ENCODE measurements at regions not wholly inside any gene's neighbourhood (a gene's known extent, or its start where the extent isn't known, plus 50 kb on each side); places are given as distances from the start of the nearest gene placed in this dataset.

DNA sequence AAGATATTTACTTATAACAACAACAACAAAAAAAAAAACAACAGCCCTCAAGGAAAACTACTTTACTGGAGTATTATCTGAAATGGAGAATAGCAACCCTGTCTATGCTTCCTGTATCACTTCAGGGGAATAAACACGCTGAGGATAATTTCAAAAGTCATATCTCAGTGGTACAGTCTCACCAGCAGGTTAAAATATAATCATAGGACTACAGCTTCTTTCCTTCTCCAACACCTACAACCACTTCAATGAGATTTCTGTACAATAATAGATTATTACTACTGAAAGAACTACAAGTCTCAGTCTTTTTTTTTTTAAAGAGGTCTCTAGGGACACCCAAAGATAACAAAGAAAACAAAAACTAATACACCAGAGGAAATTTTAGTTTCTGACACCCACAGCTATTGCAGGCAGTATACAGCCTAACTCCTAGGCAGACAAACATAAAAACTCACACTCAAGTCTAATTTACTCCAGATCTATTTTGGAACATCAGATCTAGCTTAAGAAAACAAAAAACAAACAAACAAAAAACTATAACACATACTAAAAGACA, 268.2 kb downstream of the BCHE start:
- ChIA-PET POLR2A (ENCODE audit: unreplicated experiment) (no interaction called here), CTCF (no interaction called here)
- Histone ChIP-seq H3K27me3 (ENCODE audit: control insufficient read depth, insufficient read depth, low read length) (no peaks in the 10 kb centered on the region), H3K4me2 (ENCODE audit: low read depth, low read length) (no peak overlapping the region), H3K79me1 (ENCODE audit: low read depth in 1 of 2, low read length in 2 of 2) (no peaks in the 10 kb centered on the region), H2AK5ac (ENCODE audit: low read depth, low read length) (no peak overlapping the region), H2AK9ac (replicated peaks; ENCODE audit: low read depth, low read length, poor library complexity) (no peak overlapping the region), H4K20me1 (ENCODE audit: insufficient read depth, low read length) (no peaks in the 10 kb centered on the region), H3K56ac (ENCODE audit: extremely low read depth, insufficient read depth, low read length) (no peak overlapping the region), H2AFZ (replicated peaks; ENCODE audit: low read length, poor library complexity) (no peak overlapping the region), H3K4ac (ENCODE audit: low read depth, low read length) (no peak overlapping the region), H2BK5ac (ENCODE audit: low read depth, low read length, poor library complexity, severe bottlenecking) (no peak overlapping the region), H2BK120ac (ENCODE audit: low read depth, low read length) (no peak overlapping the region), H3K9me3 (ENCODE audit: control insufficient read depth, insufficient read depth, low read length) (no peaks in the 10 kb centered on the region), H3K23ac (ENCODE audit: low read depth, low read length) (no peak overlapping the region), H2BK15ac (ENCODE audit: low read depth, low read length) (no peak overlapping the region), H3K14ac (replicated peaks; ENCODE audit: low read depth, low read length) (no peak overlapping the region), H4K5ac (ENCODE audit: low read depth, low read length) (no peak overlapping the region), H4K8ac (ENCODE audit: low read depth in 2 of 2, low read length in 2 of 2) (no peak overlapping the region), H3K9ac (ENCODE audit: low read depth, low read length) (no peak overlapping the region), H3K36me3 (ENCODE audit: control insufficient read depth, insufficient read depth, low read length) (no peaks in the 10 kb centered on the region), H3K4me1 (ENCODE audit: control insufficient read depth, insufficient read depth, low read length) (no peaks in the 10 kb centered on the region), H3K9me1 (ENCODE audit: insufficient read depth, low read length) (no peaks in the 10 kb centered on the region), H3K27ac (ENCODE audit: insufficient read depth, low read length) (no peak overlapping the region), H3K4me3 (ENCODE audit: insufficient read depth, low read depth, low read length) (no peak overlapping the region), H3K18ac (ENCODE audit: low read depth, low read length) (no peak overlapping the region), H4K91ac (ENCODE audit: insufficient read depth, low read depth, low read length) (no peak overlapping the region), H2BK20ac (ENCODE audit: low read depth, low read length) (no peak overlapping the region)
- ATAC-seq (ENCODE audit: low read depth) = no peak
- no CpG with 5 or more reads among the region's 1 CpG for WGBS, 2 experiments (ENCODE audit: extremely low coverage in 2 of 2, insufficient read length in 1 of 2)
- intact Hi-C loops (cut with micrococcal nuclease) (no loop called here), dilution Hi-C loops (cut with HindIII; ENCODE audit: low sequenced_read_pairs, unreplicated experiment) (no loop called here), in situ Hi-C loops (cut with MboI; ENCODE audit: low sequenced_read_pairs) (no loop called here)
- DNase-seq = no peak
- TF ChIP-seq MXI1 (IDR thresholded peaks at IDR 0.05; ENCODE audit: borderline replicate concordance, low read depth, low read length) (no peak), RCOR1 (IDR thresholded peaks at IDR 0.05; ENCODE audit: insufficient replicate concordance, low read length) (no peak), MAFK (IDR thresholded peaks at IDR 0.05; ENCODE audit: low read depth, low read length) (no peak), RFX5 (IDR thresholded peaks at IDR 0.05; ENCODE audit: low read depth, low read length) (no peak), RAD21 (IDR thresholded peaks at IDR 0.05; ENCODE audit: low read length) (no peak), FOS (IDR thresholded peaks at IDR 0.05; ENCODE audit: low read depth, low read length) (no peak), MAZ (IDR thresholded peaks at IDR 0.05; ENCODE audit: borderline replicate concordance, low read depth, low read length) (no peak), BHLHE40 (IDR thresholded peaks at IDR 0.05; ENCODE audit: low read depth, low read length) (no peak)
- BruUV-seq (replicated peaks) = no TSS peak

All from IMR-90 (cell line).